HEK293T (cell line): ENCODE measurements at regions not wholly inside any gene's neighbourhood (a gene's known extent, or its start where the extent isn't known, plus 50 kb on each side); places are given as distances from the start of the nearest gene placed in this dataset.

Source experiments
- CTCF ChIA-PET: fragments of 350-600 bp; formaldehyde crosslinking; extraction: SDS; loops from one replicate; lab custom pipeline; 2021; ENCODE audit warnings: antibody characterized with exemption, inconsistent platforms; lab: Yijun Ruan, JAX
- POLR2A ChIA-PET: fragments of 350-600 bp; formaldehyde crosslinking; extraction: SDS; loops from one replicate; lab custom pipeline; 2020; ENCODE audit warnings: antibody characterized with exemption, inconsistent platforms; lab: Yijun Ruan, JAX
- DNase-seq: peaks from one replicate; pipeline ENCODE4 v3.0.0; 2012; ENCODE audit warnings: mixed read lengths; ENCODE audit errors: extremely low spot score
- ARNT ChIP-seq: fragments of 450-650 bp; IDR thresholded peaks from 2 replicates; pipeline ENCODE4 v1.6.1; 2017; ENCODE audit warnings: mild to moderate bottlenecking
- BHLHE40 ChIP-seq: fragments of 450-650 bp; IDR thresholded peaks from 2 replicates; pipeline ENCODE4 v1.6.1; 2016; ENCODE audit warnings: mild to moderate bottlenecking, moderate library complexity, borderline replicate concordance
- CTBP1 ChIP-seq: fragments of 450-650 bp; IDR thresholded peaks from 2 replicates; pipeline ENCODE4 v1.6.1; 2016; ENCODE audit warnings: borderline replicate concordance
- ELF4 ChIP-seq: fragments of 450-650 bp; IDR thresholded peaks from 2 replicates; pipeline ENCODE4 v1.6.1; 2017; ENCODE audit warnings: antibody characterized with exemption
- FOXA1 ChIP-seq: fragments of 450-650 bp; IDR thresholded peaks from 2 replicates; pipeline ENCODE4 v1.6.1; 2016; ENCODE audit warnings: mild to moderate bottlenecking
- FOXK2 ChIP-seq: fragments of 450-650 bp; IDR thresholded peaks from 2 replicates; pipeline ENCODE4 v1.6.1; 2016; ENCODE audit warnings: mild to moderate bottlenecking
- FOXM1 ChIP-seq: fragments of 450-650 bp; IDR thresholded peaks from 2 replicates; pipeline ENCODE4 v1.6.1; 2017; ENCODE audit warnings: mild to moderate bottlenecking, borderline replicate concordance
- HDGF ChIP-seq: fragments of 450-650 bp; IDR thresholded peaks from 2 replicates; pipeline ENCODE4 v1.6.1; 2017; ENCODE audit warnings: antibody characterized with exemption, borderline replicate concordance
- L3MBTL2 ChIP-seq: fragments of 450-650 bp; conservative IDR thresholded peaks from 2 replicates; pipeline ENCODE4 v1.6.1; 2016; ENCODE audit warnings: mild to moderate bottlenecking
- LEF1 ChIP-seq: fragments of 450-650 bp; IDR thresholded peaks from 2 replicates; pipeline ENCODE4 v1.6.1; 2017; ENCODE audit warnings: mild to moderate bottlenecking, borderline replicate concordance
- NFRKB ChIP-seq: fragments of 450-650 bp; IDR thresholded peaks from 2 replicates; pipeline ENCODE4 v1.6.1; 2016; ENCODE audit warnings: mild to moderate bottlenecking, moderate library complexity
- SP1 ChIP-seq: fragments of 450-650 bp; IDR thresholded peaks from 2 replicates; pipeline ENCODE4 v1.6.1; 2017
- SUZ12 ChIP-seq: fragments of 450-650 bp; IDR thresholded peaks from 2 replicates; pipeline ENCODE4 v1.6.1; 2016; ENCODE audit warnings: mild to moderate bottlenecking
- TARDBP ChIP-seq: fragments of 450-650 bp; IDR thresholded peaks from 2 replicates; pipeline ENCODE4 v1.6.1; 2016
- ZNF384 ChIP-seq: fragments of 450-650 bp; IDR thresholded peaks from 2 replicates; pipeline ENCODE4 v1.6.1; 2016
- TF ChIP-seq, protein P1 (sequence below): fragments of 450-650 bp; IDR thresholded peaks from 2 replicates; pipeline ENCODE4 v1.6.1; 2016

DNA sequence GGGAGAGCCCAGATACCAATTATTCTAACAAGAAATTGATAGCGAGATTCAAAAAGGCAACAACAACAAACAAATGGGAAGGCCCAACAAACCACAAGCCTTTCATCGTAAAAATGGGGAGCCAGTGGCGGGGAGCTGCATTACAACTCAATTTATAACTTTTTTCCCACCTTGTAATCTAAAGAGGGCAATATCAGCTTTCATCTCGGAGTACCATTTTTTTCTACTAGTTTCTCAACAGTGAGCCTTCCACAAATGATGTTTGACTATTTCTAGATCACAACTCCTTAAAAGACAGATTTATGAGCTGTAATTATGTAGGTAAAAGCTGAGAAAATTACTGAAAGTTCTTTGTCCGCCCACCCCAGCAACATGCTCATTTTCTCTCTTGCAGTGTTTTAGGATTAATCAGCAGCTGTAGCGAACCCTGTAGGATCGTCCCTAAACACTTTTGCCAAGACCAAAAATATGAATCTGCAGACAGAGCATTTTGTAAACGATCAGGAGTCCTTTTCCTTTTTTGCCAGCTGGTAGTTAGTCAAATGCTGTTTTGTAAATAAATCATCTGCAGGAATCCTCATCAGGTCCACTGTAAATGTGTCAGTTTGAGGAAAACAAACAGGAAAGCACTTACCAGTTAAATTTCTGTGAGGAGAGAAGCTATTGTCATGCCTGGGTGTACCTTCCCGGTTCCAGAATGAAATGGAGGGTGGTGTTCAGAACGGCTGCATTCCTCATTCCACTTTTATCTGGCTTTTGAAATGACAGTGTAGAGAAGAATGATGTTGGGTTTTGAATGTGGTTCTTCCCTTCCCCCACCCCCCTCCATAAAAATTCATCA, 53.2 kb downstream of the EEF1B2 start:
- ChIA-PET POLR2A (interaction anchor here (0.6 to 2.1 kb wide), 3 partner anchors 50 to 61 kb away, joined by 3 to 10 read pairs (median 5); partner anchors contain the start of genes EEF1B2 and NDUFS1), CTCF (interaction anchor here (0.6 to 1.2 kb wide), 4 partner anchors 10 to 223 kb away, joined by 3 to 6 read pairs (median 4); no protein-coding TSS in a partner anchor)
- TF ChIP-seq ZNF384 (peak; percentile 69), SP1 (no peak)
- TF ChIP-seq, protein P1, sequence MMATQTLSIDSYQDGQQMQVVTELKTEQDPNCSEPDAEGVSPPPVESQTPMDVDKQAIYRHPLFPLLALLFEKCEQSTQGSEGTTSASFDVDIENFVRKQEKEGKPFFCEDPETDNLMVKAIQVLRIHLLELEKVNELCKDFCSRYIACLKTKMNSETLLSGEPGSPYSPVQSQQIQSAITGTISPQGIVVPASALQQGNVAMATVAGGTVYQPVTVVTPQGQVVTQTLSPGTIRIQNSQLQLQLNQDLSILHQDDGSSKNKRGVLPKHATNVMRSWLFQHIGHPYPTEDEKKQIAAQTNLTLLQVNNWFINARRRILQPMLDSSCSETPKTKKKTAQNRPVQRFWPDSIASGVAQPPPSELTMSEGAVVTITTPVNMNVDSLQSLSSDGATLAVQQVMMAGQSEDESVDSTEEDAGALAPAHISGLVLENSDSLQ: peak; percentile 87
- DNase-seq: no peak

DNA sequence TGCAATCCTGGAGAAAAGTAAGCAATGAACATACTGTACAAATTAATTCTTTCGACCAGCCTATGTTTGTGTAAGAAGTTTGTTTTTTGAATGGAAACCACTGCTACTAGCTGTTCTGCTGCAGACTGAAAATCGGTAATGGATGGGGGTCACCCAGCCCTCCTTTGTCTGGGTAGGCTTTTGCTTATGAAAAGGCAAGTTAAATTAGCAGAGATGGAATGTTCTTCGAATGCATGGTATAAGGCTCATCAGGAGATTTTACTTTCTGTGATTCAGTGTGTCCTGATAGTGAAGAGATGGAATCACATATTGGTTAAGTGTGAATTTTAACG, 53.8 kb downstream of the EEF1B2 start:
- ChIA-PET CTCF (interaction anchor here (1.1 to 1.2 kb wide), 2 partner anchors 10 to 46 kb away, joined by 3 to 6 read pairs; no protein-coding TSS in a partner anchor), POLR2A (interaction anchor here (0.6 to 2.1 kb wide), 3 partner anchors 50 to 61 kb away, joined by 3 to 10 read pairs (median 5); partner anchors contain the start of genes EEF1B2 and NDUFS1)
- DNase-seq: no peak
- no peak for TF ChIP-seq TARDBP
- no peak for TF ChIP-seq ELF4
- no peak for TF ChIP-seq L3MBTL2
- TF ChIP-seq SUZ12: no peak

DNA sequence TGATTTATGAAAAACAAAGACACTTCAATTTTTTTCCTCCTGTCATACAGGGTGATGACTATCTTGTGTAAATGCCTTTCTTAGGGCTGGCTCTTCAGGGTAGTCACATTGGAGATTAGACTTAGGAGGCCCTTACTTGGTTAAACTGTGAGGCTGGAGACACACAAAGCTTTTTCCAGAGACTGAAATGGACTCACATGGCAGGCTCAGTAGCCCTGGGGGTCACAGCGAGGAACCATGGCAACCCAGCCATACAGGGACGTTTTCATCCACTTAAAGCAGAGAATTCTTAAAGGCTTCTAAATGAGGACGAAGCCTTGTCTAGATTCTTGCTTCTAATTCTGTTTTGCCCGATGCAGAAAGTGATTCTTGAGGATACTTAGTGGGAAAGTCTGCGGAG, 57.3 kb upstream of the ZDBF2 start:
- ChIA-PET CTCF (no interaction called here), POLR2A (no interaction called here)
- DNase-seq: no peak
- no peak for TF ChIP-seq SUZ12
- TF ChIP-seq LEF1: no peak
- no peak for TF ChIP-seq FOXA1
- TF ChIP-seq, protein P1: no peak
- TF ChIP-seq HDGF: no peak
- TF ChIP-seq TARDBP: no peak
- no peak for TF ChIP-seq FOXK2
- TF ChIP-seq ZNF384: no peak
- no peak for TF ChIP-seq FOXM1
- no peak for TF ChIP-seq L3MBTL2
- no peak for TF ChIP-seq ARNT

DNA sequence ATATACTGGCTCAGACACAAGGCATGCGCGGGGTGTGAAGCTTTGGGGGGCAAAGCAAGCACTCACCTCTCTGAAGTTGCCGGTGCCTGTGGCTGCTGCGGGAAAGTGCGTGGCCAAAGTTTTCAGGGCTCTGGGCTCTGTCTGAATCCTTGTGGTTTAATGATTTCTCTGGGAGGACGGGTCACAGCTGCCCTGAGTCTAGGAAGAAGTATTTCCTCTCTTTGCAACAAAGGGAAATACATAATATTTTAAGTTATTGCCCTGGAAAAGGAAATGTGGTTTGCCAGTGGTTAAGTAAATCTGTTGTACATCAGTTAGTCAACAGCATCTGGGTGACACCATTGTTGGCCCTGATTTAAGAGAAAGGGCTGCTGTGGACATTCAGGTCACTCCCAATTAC, 56.7 kb upstream of the ZDBF2 start:
- CTCF ChIA-PET: no interaction called here
- no peak for DNase-seq
- TF ChIP-seq TARDBP: no peak
- no peak for TF ChIP-seq SP1
- no peak for TF ChIP-seq ELF4
- no peak for TF ChIP-seq NFRKB
- TF ChIP-seq BHLHE40: no peak
- TF ChIP-seq L3MBTL2: no peak
- no peak for TF ChIP-seq LEF1
- no peak for TF ChIP-seq HDGF
- no peak for TF ChIP-seq CTBP1
- TF ChIP-seq FOXM1: no peak
- TF ChIP-seq FOXA1: no peak
- no peak for TF ChIP-seq ARNT
- TF ChIP-seq, protein P1: no peak
- no peak for TF ChIP-seq ZNF384
- no peak for TF ChIP-seq SUZ12
- no peak for TF ChIP-seq FOXK2
- POLR2A ChIA-PET: no interaction called here

DNA sequence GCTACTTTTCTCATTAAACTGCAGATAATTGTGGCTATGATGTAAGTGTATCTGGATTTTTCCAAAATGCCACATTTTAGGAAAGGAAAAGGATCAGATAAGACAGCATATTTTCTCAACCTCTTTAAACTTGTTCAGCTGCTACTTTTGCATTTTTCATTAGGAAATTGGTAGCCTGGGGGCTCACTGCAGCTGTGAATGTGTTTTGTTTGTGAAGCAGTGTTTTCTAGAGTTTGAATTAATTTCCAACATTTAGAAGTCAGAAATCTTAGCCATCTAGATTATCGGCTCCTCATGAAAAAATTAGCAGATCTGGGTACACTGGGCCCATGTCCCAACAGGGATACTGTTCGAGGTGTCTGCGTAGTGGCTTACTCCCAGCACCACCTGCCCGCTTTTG, 56.3 kb upstream of the ZDBF2 start:
- no peak for DNase-seq
- no peak for TF ChIP-seq HDGF
- no peak for TF ChIP-seq SP1
- TF ChIP-seq SUZ12: no peak
- no peak for TF ChIP-seq FOXK2
- TF ChIP-seq TARDBP: no peak
- no peak for TF ChIP-seq FOXA1
- no peak for TF ChIP-seq CTBP1
- TF ChIP-seq ELF4: no peak
- TF ChIP-seq NFRKB: no peak
- TF ChIP-seq, protein P1: no peak
- TF ChIP-seq BHLHE40: no peak
- TF ChIP-seq ZNF384: no peak
- TF ChIP-seq L3MBTL2: no peak
- TF ChIP-seq LEF1: no peak
- TF ChIP-seq ARNT: no peak
- TF ChIP-seq FOXM1: no peak
- ChIA-PET POLR2A (no interaction called here), CTCF (no interaction called here)
